ENCODE measurements at regions not wholly inside any gene's neighbourhood (a gene's known extent, or its start where the extent isn't known, plus 50 kb on each side); places are given as distances from the start of the nearest gene placed in this dataset.

- Histone ChIP-seq H3K4me3 (ENCODE audit: low read depth in 1 of 3, low read length in 3 of 3) (no peak overlapping the region), H3K27ac (ENCODE audit: low read depth in 1 of 2, low read length in 2 of 2) (no peak overlapping the region), H3K36me3 (ENCODE audit: control insufficient read depth in 4 of 4, insufficient read depth in 3 of 4, low read depth in 1 of 4, low read length in 3 of 4) (no peaks in the 10 kb centered on the region), H3K4me1 (ENCODE audit: control insufficient read depth in 4 of 4, insufficient read depth in 4 of 4, low read length in 3 of 4) (no peaks in the 10 kb centered on the region), H3K9me3 (ENCODE audit: control insufficient read depth in 4 of 4, low read length in 3 of 4) (no peaks in the 10 kb centered on the region), H3K27me3 (ENCODE audit: control insufficient read depth in 4 of 4, insufficient read depth in 4 of 4, low read length in 3 of 4) (no peaks in the 10 kb centered on the region), H3K9ac (ENCODE audit: low read depth in 1 of 2, low read length in 2 of 2) (no peak overlapping the region)
- 76% methylated on average over 1 of the region's 1 CpG for WGBS
- TF ChIP-seq GABPA (IDR thresholded peaks at IDR 0.05 in 1 of 2, conservative IDR thresholded peaks at IDR 0.05 in 1 of 2) (no peak), HNF4A (conservative IDR thresholded peaks at IDR 0.05) (no peak), RAD21 (IDR thresholded peaks at IDR 0.05) (no peak), FOXA2 (IDR thresholded peaks at IDR 0.05) (no peak), YY1 (IDR thresholded peaks at IDR 0.05) (no peak), REST (IDR thresholded peaks at IDR 0.05) (no peak), FOXA1 (IDR thresholded peaks at IDR 0.05) (no peak), MAX (IDR thresholded peaks at IDR 0.05) (no peak), JUND (IDR thresholded peaks at IDR 0.05) (no peak), NR2F2 (IDR thresholded peaks at IDR 0.05) (no peak), ATF3 (IDR thresholded peaks at IDR 0.05) (no peak), SP1 (IDR thresholded peaks at IDR 0.05) (no peak), CTCF (IDR thresholded peaks at IDR 0.05; ENCODE audit: low read depth, low read length, missing input control) (no peak)
- no peak for DNase-seq (ENCODE audit: low spot score)
Measured at GRCh38 chr13:62377838-62378237, 962.2 kb upstream of the PCDH20 start.

- WGBS: 75% methylated on average over 2 of the region's 2 CpGs
Measured at GRCh38 chr13:62375653-62376052, 960.0 kb upstream of the PCDH20 start.

More at GRCh38 chr13:62375653-62376052, 960.0 kb upstream of the PCDH20 start:
- no peak for DNase-seq (ENCODE audit: low spot score)
- Histone ChIP-seq H3K4me1 (ENCODE audit: control insufficient read depth in 4 of 4, insufficient read depth in 4 of 4, low read length in 3 of 4) (no peaks in the 10 kb centered on the region), H3K27ac (ENCODE audit: low read depth in 1 of 2, low read length in 2 of 2) (no peak overlapping the region), H3K36me3 (ENCODE audit: control insufficient read depth in 4 of 4, insufficient read depth in 3 of 4, low read depth in 1 of 4, low read length in 3 of 4) (no peaks in the 10 kb centered on the region), H3K9ac (ENCODE audit: low read depth in 1 of 2, low read length in 2 of 2) (no peak overlapping the region), H3K9me3 (ENCODE audit: control insufficient read depth in 4 of 4, low read length in 3 of 4) (no peaks in the 10 kb centered on the region), H3K27me3 (ENCODE audit: control insufficient read depth in 4 of 4, insufficient read depth in 4 of 4, low read length in 3 of 4) (no peaks in the 10 kb centered on the region), H3K4me3 (ENCODE audit: low read depth in 1 of 3, low read length in 3 of 3) (no peak overlapping the region)
- TF ChIP-seq TAF1 (conservative IDR thresholded peaks at IDR 0.05) (no peak), SP1 (IDR thresholded peaks at IDR 0.05) (no peak), HNF4A (conservative IDR thresholded peaks at IDR 0.05) (no peak), RXRA (IDR thresholded peaks at IDR 0.05) (no peak), FOXA2 (IDR thresholded peaks at IDR 0.05) (no peak), JUND (IDR thresholded peaks at IDR 0.05) (no peak), HNF4G (IDR thresholded peaks at IDR 0.05) (no peak), REST (IDR thresholded peaks at IDR 0.05) (no peak), CTCF (IDR thresholded peaks at IDR 0.05; ENCODE audit: low read depth, low read length, missing input control) (no peak), NR2F2 (IDR thresholded peaks at IDR 0.05) (no peak), GABPA (IDR thresholded peaks at IDR 0.05 in 1 of 2, conservative IDR thresholded peaks at IDR 0.05 in 1 of 2) (no peak)

Measured in liver (tissue), 8 donors.